UCSD-AML1 (cell line): ENCODE measurements at regions not wholly inside any gene's neighbourhood (a gene's known extent, or its start where the extent isn't known, plus 50 kb on each side); places are given as distances from the start of the nearest gene placed in this dataset.

ENCODE experiments used
- DNase-seq: peaks from one replicate; lab custom pipeline; 2025; ENCODE audit not compliant: unreplicated experiment; lab: John Stamatoyannopoulos, UW

DNA sequence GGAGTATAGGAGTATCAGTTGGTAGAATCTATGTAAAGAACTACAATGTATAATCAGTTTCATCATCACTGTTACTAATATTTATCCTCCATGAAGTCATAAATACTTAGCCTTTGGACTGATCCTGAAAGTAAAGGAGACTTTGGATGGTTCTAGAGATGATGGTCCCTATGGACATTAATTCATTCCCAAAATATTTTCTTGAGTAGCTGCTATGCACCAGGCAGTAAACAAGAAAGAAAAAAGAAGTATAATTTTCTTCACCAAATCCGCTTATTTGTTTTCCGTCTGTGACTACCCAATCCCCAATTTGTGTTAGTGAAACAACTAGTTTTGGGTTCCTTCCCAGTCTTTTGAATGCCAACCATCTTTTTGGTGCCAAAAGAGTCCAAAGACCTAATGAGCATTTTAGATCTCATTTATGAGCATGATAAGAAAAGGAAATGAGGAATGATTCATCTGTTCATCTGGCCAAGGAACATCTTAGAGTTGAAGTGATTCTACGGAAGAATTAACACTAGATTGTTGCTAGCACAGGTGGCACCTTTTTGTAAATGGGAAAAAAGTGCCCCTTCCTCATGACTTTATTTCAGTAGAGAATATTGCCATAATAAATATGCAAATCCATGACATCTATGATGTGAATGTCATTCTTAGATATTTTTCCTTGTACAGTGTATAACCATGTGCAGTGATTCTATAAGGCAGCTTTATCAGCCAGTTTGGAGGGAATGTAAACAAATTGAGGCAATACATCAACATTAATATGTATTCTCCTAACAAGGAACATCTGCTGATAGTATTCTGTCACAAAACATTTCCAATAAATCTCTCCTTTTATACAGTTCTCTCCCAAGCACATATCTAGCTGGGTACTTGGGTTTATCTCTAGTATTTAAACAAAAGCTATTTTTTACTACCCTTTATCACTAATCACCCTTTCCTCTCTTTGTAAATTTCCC is 85.1 kb upstream of the CCDC91 start:
- DNase-seq: no peak

DNA sequence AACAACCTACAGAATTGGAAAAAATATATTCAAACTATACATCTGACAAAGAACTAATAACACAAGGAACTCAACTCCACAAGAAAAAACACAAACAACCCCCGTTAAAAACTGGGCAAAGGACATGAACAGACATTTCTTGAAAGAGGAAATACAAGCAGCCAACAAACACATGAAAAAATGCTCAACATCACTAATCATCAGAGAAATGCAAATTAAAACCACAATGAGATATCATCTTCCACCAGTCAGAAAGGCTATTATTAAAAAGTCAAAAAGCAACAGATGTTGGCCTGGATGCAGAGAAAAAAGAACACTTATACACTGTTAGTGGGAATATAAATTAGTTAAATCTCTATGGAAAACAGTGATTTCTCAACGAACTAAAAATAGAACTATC is 82.6 kb upstream of the CCDC91 start:
- no peak for DNase-seq

DNA sequence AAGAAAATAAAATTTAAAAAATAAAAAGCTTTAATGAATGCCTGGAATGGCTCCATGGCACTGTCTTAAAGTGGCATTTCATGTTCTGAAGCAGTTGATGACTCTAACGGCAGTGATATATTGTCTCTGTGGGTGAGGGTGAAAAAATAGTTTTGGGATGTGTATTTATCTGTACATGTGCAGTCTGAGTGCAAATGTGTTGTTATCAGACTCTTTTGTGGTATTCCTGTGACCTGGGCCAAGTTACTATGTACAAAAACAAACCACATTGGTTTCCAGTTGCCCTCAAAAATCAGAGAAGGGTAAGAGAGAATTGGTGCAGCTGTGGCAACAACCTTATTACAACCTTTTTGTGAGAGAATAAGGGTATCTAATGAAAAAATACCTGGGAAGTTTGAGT is 81.7 kb upstream of the CCDC91 start:
- DNase-seq: no peak

DNA sequence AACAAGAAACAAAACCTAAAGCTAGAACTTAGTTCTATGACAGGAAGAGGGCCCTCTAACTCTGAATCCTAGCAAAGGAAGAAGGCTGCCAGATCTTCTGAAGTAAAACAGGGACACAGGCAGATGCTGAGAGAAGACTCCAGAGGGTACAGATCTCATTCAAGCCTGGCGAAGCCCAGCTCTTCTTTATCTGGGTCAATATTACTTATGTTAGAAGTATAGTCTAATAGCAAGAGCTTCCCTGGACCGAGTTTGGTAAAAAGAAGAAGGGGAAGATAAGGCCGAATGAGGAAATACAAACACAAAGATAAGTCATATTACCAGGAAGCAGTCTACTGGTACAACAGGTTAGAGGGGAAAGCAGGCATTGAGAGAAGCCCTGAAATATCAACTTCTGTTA is 79.9 kb upstream of the CCDC91 start:
- DNase-seq: no peak

DNA sequence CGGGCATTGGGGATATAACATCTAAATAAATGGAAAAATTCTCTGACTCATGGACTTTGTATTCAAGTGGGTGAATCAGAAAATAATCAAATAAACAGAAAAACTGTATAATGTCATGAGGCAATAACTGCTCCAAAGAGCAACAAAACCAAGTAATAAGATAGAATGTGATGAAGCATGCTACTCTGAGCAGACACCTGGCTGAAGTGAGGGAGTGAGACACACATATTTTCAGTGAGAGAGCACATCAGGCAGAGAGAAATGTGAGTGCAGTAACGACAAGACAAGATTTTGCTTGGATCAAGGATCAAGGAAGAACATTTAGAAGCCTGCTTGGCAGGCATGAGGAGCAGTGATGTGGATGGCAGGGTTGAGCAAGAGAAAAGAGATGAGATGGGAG is 75.8 kb upstream of the CCDC91 start:
- no peak for DNase-seq

DNA sequence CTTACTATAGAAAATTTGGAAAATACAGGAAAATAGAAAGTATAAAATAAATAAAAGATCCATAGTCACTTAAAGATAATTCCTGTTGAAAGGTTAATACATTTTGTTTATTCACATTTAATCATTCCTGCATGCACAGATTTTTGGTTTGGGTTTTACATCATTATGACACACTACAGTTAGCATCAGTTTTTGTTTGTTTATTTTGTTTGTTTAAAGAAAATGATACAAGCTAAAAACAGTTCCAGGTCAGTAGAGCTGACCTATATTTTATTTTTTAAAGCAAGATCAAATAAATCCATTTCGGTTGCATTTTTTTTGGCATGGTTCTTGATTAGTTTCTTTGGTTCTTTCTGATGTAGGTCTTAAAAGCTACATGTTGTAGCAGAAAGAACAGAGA is 68.8 kb upstream of the CCDC91 start:
- DNase-seq: no peak

DNA sequence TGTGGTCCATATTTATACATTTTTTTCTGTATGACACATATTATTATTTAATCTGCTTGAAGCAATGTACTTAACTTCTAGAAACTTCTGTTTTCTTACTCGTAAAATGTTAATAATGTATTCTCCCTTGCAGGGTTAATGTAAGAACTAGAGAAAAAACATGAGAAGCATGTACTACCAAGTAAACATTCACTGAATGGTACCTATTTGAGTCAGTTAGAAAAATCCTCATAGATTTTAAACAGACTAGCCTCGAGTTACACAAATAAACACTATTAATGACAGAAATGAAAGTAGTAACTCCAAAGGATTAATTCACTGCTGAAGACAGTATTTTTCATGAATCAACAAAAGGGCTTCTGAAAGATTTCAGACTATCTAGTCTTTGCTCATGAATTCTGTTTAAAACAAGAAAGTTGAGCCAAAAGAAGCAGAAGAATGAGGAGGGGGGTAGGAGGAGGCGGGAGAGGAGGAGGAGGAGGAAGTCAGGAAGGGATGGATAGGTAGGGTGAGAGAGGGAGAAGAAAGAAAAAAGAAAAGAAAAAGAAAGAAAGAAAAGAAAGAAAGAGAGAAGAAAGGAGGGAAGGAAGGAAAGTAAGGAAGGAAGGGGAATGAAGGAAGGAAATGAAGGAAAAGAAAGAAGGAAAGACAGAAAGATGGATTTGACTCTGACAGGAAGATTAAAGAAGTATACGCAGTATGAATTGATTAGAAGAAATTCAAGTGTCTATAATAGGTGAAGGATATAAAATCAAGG is 68.2 kb upstream of the CCDC91 start:
- no peak for DNase-seq

DNA sequence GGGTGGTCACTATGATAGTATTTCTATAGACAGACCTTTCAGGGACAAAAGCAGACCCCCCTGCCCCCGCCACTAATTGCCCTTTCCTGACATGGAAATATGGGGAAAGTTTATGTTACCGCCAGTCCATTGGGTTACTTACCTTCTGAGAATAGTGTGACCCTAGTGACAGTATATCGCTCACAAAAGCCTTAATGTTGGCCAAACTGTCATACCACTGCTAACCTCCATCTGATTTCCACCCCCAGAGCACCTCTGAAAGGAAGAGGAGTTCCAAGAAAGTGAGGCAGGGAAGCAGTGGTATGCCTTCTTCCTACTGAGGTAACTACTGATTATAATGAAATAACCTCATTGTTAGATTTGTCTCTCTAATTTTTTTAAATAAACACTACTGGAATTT is 67.5 kb upstream of the CCDC91 start:
- DNase-seq: no peak

DNA sequence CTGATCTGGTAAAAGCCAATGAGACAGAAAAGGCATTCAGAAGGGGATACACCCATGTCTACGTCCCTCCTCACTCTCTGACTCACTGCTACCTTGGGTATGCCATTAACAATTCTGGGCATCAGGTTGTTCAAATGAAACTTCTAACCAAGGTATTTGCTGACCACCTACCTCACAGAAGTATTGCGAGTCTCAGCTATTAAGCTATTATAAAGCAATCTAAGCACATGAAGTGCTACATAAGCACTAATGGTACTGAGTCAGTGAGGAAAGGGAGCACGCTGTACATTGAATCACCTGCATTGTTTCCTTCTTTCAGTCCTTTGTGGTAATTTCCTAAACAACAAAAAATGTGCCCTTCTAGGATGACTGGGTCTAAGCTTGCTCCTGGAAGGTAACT is 62.8 kb upstream of the CCDC91 start:
- no peak for DNase-seq

DNA sequence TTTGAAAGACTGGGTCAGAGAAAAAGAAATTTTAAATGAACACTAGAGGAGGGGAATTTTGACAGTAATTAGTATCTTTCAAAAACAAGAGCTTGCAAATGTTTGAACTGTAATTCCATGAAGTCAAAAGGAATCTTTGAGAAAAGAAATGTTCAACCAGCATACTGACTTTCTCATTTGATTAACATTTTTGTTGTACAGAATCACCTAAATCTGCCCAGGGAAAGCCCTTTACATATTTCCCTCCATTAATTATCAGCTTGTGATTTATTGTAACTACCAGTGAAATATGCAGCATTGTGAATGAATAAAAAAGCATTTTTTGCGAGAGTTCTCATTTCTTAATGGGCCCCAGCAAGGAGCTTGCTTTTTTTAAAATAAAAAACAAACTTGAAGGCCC is 61.2 kb upstream of the CCDC91 start:
- DNase-seq: no peak

DNA sequence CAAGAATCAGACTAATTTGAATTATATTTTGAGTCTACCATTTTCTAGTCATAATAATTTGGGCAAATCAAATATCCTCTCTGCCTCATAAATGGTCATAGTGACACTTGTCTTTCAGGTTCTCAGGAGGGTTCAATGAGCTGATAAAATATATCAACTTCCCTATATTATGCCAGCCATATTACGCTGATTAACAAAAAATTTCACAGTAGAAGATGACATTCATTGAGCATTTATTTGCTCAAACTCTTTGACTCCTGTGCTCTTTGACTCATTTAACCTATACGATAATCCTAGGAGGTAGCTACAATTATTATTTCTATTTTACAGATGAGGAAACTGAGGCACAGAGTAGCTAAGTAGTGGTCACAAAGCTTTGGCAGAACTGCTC is 60.0 kb upstream of the CCDC91 start:
- DNase-seq: no peak

DNA sequence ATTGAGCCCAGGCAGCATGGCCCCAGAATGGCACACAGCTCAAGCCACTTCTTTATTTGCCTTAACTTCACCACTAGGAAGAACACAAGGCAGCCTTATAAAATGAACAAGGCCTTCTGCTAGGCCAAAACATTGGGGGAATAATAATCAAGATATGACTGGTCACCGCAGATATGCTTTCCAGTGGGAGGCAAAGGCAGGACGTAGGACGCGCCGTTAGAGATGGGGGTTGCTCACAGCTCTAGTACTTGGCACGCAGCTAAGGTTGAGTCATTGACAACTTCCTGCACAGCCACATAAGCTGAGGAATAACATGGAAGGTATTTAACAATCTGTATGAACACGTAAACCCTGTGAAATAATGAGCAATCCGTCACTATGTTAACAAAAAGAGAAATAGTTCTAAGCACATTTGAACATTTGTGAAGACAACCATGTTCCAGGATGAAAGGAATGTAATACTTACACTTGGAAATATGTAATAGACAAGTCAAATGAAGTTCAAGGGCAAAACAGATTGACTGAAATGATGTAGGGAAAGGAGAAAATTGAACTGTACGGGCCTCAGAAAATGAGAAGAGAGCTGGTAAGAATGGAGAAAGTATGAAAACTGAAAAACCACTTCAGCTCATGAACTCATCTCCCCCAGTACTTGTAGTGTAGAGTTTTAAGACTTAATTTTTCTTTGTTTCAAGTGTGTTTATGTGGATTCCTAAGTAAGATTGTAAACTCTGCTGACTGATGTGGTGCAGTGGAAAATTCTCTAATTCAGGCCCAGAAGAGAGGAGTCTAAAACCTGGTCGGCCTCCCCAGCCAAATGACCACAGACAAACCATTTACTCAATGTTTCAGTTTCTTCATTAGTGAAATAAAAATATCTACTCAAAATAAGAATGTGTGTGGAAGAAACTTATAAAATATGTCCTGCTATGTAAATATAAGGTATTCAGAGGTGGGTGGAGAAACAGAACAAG is 59.3 kb upstream of the CCDC91 start:
- DNase-seq: no peak

DNA sequence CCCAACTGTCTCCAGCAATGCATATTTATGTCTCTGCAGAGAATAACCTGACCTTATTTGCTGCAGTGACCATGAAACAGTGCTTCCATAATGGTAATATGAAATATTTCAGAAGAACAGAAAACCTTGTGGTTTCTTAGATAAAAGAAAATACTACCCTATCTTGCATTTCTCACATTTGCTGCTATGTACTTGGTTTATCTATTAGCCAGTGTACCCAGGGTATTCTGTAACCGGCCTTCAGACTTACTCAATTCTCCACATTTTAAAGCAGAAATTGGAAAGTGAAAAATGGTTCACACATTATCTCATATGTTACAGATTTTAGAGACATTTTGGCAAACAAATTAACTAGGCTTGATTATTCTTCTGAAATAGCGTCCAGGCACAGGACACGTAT is 57.9 kb upstream of the CCDC91 start:
- no peak for DNase-seq

DNA sequence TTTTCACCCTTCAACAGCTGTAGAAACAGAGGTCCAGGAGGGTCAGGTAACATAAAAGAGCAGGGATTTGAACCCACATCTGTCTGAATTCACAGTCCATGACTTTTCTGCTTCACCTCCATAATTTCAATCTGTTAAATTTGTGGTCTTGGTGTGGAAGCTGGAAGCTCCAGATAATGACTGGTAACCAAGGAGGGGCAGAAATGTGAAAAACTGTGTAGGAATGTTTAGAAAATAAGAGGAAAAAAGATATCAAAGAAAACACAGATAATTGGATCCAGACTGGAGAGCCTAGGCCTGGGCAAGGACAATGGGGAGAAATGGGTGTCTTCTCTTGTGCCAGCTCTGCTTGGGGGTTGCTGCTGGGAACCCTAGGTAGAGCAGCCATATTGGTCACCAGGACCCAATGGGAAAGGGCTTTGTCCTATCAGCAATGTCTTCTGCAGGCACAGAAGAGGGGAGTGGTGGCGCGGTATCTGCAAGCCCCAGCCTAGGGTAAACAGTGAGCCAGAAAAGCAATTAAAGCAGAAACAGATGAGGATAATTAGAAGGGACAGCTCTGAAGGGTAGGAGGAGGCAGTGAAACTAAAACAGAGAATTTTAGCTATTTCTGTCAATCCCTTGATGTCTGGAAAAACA is 54.3 kb upstream of the CCDC91 start:
- no peak for DNase-seq

DNA sequence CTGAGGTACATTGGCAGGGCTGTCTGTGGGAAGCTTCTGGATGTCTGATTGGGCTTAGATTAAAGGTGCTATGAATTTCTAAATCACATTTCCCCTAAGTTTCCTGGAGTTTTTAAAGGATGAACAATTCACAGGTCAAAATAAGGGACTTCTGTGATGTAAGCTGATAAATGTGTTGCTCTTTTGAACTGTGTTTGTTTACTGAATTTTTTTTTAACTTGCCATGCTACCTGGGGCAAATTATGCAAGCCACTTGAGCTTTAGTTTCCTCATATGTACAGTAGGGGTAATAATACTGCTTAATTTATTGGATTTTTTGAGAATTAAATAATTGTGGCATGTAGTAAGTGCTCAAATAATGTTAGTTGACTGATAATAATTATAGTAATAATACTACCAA is 52.8 kb upstream of the CCDC91 start:
- DNase-seq: no peak

DNA sequence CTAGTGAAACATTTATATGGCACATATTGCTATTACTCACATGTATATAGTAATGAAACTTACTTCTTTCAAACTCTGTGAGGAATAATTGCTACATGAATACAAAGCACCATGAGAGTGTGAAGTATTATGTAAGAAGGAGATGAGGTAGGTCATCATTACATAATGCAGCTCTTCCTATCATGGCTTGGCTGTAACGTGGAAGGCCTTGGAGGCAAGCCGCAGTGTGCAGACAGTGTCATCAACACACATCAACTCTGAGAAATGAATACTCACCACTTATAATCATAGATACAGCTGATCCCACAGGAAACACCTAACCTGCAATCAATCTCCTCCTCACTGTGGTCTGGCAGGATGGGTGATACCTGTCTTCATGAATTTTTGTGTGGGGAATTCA is 49.9 kb upstream of the CCDC91 start:
- no peak for DNase-seq
